Astrocyte (in vitro differentiated cells and primary cell): ENCODE measurements at regions not wholly inside any gene's neighbourhood (a gene's known extent, or its start where the extent isn't known, plus 50 kb on each side); places are given as distances from the start of the nearest gene placed in this dataset.

Experiments used
- CTCF ChIP-seq: IDR thresholded peaks from 2 replicates; pipeline ENCODE4 v1.5.1; 2011; ENCODE audit warnings: low read depth, mild to moderate bottlenecking, inconsistent platforms, low read length, moderate library complexity; ENCODE audit not compliant: insufficient read depth
- EZH2 ChIP-seq: IDR thresholded peaks from 2 replicates; pipeline ENCODE4 v1.6.1; 2012; ENCODE audit warnings: mild to moderate bottlenecking, low read length, inconsistent platforms; ENCODE audit not compliant: insufficient read depth

- no peak for TF ChIP-seq CTCF
- TF ChIP-seq EZH2, result no peak
Observed at GRCh38 chr1:99365141-99365540, 100.8 kb downstream of the PLPPR4 start.
